ENCODE measurements at regions not wholly inside any gene's neighbourhood (a gene's known extent, or its start where the extent isn't known, plus 50 kb on each side); places are given as distances from the start of the nearest gene placed in this dataset.

DNA sequence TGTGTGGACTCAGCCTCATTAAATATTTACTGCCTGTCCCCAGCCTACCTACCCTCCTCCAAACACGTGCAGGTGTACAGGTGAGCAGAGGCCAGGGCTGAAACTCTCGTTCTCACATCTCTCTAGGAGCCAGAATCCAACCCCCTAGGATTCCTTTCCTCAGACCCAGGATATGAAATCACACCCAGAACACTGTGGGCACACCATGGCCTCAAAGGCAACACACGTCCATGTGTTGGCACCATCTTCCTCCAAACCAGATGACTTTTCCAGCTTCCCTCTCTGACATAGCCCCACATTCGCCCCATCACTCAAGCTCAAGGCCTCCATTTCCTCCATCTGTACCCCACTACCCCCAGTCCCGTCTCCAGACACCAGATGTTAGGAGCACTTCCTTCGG lies 51.8 kb upstream of the DUSP5 start:
- TF ChIP-seq EZH2 (IDR thresholded peaks at IDR 0.05; ENCODE audit: borderline replicate concordance), result no peak
- TF ChIP-seq, protein P1, sequence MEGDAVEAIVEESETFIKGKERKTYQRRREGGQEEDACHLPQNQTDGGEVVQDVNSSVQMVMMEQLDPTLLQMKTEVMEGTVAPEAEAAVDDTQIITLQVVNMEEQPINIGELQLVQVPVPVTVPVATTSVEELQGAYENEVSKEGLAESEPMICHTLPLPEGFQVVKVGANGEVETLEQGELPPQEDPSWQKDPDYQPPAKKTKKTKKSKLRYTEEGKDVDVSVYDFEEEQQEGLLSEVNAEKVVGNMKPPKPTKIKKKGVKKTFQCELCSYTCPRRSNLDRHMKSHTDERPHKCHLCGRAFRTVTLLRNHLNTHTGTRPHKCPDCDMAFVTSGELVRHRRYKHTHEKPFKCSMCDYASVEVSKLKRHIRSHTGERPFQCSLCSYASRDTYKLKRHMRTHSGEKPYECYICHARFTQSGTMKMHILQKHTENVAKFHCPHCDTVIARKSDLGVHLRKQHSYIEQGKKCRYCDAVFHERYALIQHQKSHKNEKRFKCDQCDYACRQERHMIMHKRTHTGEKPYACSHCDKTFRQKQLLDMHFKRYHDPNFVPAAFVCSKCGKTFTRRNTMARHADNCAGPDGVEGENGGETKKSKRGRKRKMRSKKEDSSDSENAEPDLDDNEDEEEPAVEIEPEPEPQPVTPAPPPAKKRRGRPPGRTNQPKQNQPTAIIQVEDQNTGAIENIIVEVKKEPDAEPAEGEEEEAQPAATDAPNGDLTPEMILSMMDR (IDR thresholded peaks at IDR 0.05; ENCODE audit: poor library complexity), result no peak
- no peak for TF ChIP-seq EZH2phosphoT487 (IDR thresholded peaks at IDR 0.05; ENCODE audit: low read depth, severe bottlenecking, unreplicated experiment)
